Skeletal muscle tissue (tissue), 3 donors: ENCODE measurements at regions not wholly inside any gene's neighbourhood (a gene's known extent, or its start where the extent isn't known, plus 50 kb on each side); places are given as distances from the start of the nearest gene placed in this dataset.

Experiments
- H3K27ac ChIP-seq: one replicate; pipeline ENCODE4 v1.7.0; 2013; ENCODE audit warnings: mild to moderate bottlenecking, low read depth, low read length, inconsistent platforms
- H3K27me3 ChIP-seq, 3 donors: one replicate each; pipeline ENCODE4 v1.7.0; 2013; ENCODE audit warnings: low read length in 3 of 3; ENCODE audit not compliant: control insufficient read depth in 3 of 3, insufficient read depth in 3 of 3
- H3K36me3 ChIP-seq, 3 donors: one replicate each; pipeline ENCODE4 v1.7.0; 2013; ENCODE audit warnings: low read length in 3 of 3; ENCODE audit not compliant: control insufficient read depth in 3 of 3, insufficient read depth in 3 of 3
- H3K4me1 ChIP-seq, 3 donors: one replicate each; pipeline ENCODE4 v1.7.0; 2013; ENCODE audit warnings: low read length in 3 of 3, mild to moderate bottlenecking in 3 of 3; ENCODE audit not compliant: control insufficient read depth in 3 of 3, insufficient read depth in 3 of 3
- H3K4me3 ChIP-seq, 3 donors: one replicate each; pipeline ENCODE4 v1.7.0; 2013; ENCODE audit warnings: low read length in 3 of 3
- H3K9ac ChIP-seq, 3 donors: one replicate each; pipeline ENCODE4 v1.7.0; 2013; ENCODE audit warnings: low read length in 3 of 3, mild to moderate bottlenecking in 3 of 3, moderate library complexity in 2 of 3, low read depth in 1 of 3
- H3K9me3 ChIP-seq, 3 donors: one replicate each; pipeline ENCODE4 v1.7.0; 2013; ENCODE audit warnings: low read length in 3 of 3; ENCODE audit not compliant: control insufficient read depth in 3 of 3
- donor health status: Osteomylitis.

GRCh38 chr7:92987095-92987494 is 130.7 kb downstream of the SAMD9 start:
- Histone ChIP-seq H3K4me3 (no peak overlapping the region), H3K9ac (no peak overlapping the region), H3K36me3 (no peaks in the 10 kb centered on the region), H3K4me1 (no peaks in the 10 kb centered on the region), H3K9me3 (no peaks in the 10 kb centered on the region), H3K27me3 (no peaks in the 10 kb centered on the region), H3K27ac (no peak overlapping the region)

DNA sequence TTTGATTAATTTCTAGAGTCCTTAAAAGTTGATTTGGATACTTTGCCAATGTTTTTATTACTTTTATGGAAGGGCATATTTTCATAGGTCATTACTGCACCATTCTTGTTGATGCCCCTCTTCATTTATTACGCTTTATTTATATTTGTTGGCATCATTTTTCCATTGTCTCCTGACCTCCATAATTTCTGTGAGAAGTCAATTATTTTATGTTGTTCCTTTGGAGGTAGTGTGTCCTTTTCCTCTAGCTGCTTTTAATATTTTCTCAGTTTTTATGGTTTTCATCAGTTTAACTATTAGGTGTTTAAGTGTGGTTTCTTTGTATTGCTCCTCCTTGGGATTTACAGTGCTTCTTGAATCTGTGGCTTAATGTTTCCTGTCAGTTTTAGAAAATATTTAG is 134.9 kb downstream of the SAMD9 start:
- Histone ChIP-seq H3K4me3 (no peak overlapping the region), H3K36me3 (no peaks in the 10 kb centered on the region), H3K9ac (no peak overlapping the region), H3K9me3 (no peaks in the 10 kb centered on the region), H3K27ac (no peak overlapping the region), H3K4me1 (no peaks in the 10 kb centered on the region), H3K27me3 (no peaks in the 10 kb centered on the region)

- Histone ChIP-seq H3K9me3 (peaks cover 0 to 9% (median 0%) of the 10 kb centered on the region in 3 donors), H3K9ac (no peak overlapping the region), H3K4me3 (no peak overlapping the region), H3K27me3 (no peaks in the 10 kb centered on the region), H3K36me3 (no peaks in the 10 kb centered on the region), H3K4me1 (no peaks in the 10 kb centered on the region), H3K27ac (no peak overlapping the region)
Measured at GRCh38 chr7:92976931-92977330, 140.6 kb upstream of the CDK6 start.

DNA sequence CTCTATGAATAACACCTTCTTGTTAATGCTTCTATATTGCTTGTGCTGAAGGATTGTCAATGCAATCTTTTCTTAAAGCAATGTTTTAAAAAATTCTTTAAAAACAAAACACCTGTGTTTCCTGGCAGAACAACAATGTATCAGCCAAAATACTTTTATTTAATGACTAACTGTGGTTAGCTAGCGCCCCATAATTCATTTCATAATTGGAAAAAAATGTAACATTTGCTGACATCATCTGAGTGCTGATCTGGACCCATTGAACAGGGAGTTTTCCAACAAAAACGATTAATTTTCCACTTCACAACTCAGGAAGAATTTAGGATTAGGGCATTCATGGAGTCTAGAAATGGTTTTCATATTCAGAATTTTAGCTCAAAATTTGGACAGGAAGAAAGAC is 137.6 kb upstream of the CDK6 start:
- Histone ChIP-seq H3K36me3 (no peaks in the 10 kb centered on the region), H3K9me3 (peaks cover 0 to 9% (median 0%) of the 10 kb centered on the region in 3 donors), H3K27me3 (no peaks in the 10 kb centered on the region), H3K4me3 (no peak overlapping the region), H3K4me1 (no peaks in the 10 kb centered on the region), H3K9ac (no peak overlapping the region), H3K27ac (no peak overlapping the region)

GRCh38 chr7:92973293-92973731 is 136.9 kb upstream of the CDK6 start:
- H3K9me3 ChIP-seq: peaks cover 0 to 9% (median 0%) of the 10 kb centered on the region in 3 donors
- H3K36me3 ChIP-seq: no peaks in the 10 kb centered on the region
- H3K9ac ChIP-seq: no peak overlapping the region
- H3K27me3 ChIP-seq: no peaks in the 10 kb centered on the region
- H3K4me1 ChIP-seq: no peaks in the 10 kb centered on the region
- H3K27ac ChIP-seq: no peak overlapping the region
- no peak overlapping the region for H3K4me3 ChIP-seq

DNA sequence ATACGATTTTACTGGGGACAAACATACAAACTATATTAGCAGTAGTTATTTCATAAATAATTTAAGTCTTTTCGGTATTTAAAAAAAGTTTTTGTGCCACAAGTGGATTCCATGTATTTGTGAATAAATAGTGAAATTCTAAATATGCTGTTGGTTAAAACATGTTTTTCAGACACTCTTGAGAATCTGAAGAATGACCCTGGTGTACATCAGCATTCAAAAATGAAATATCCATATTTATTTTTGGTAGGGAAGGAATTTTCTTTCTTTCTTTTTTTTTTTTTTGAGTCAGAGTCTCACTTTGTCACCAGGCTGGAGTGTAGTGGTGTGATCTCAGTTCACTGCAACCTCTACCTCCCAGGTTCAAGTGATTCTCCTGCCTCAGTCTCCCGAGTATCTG is 136.1 kb upstream of the CDK6 start:
- no peak overlapping the region for H3K27ac ChIP-seq
- H3K9me3 ChIP-seq: peaks cover 0 to 9% (median 0%) of the 10 kb centered on the region in 3 donors
- H3K4me1 ChIP-seq: no peaks in the 10 kb centered on the region
- H3K27me3 ChIP-seq: no peaks in the 10 kb centered on the region
- H3K4me3 ChIP-seq: no peak overlapping the region
- no peaks in the 10 kb centered on the region for H3K36me3 ChIP-seq
- H3K9ac ChIP-seq: no peak overlapping the region

DNA sequence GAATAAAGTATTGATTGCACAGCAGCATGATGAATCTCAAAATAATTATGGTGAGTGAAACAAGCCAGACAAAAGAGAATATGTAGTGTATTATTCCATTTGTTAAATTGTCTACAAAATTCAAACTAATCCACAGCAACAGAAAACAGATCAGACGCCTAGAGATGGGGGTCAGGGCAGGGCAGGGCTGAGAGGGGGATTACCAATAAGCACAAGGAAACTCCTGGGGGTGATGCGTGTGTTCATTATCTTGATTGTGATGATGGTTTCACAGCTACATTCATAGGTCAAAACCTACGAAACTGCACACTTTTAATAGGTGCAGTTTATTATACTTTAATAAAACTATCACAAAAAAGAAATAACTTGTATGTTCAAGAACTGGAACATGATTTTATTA is 132.7 kb upstream of the CDK6 start:
- Histone ChIP-seq H3K9ac (no peak overlapping the region), H3K27me3 (no peaks in the 10 kb centered on the region), H3K4me1 (no peaks in the 10 kb centered on the region), H3K36me3 (no peaks in the 10 kb centered on the region), H3K9me3 (no peaks in the 10 kb centered on the region), H3K4me3 (no peak overlapping the region), H3K27ac (no peak overlapping the region)

DNA sequence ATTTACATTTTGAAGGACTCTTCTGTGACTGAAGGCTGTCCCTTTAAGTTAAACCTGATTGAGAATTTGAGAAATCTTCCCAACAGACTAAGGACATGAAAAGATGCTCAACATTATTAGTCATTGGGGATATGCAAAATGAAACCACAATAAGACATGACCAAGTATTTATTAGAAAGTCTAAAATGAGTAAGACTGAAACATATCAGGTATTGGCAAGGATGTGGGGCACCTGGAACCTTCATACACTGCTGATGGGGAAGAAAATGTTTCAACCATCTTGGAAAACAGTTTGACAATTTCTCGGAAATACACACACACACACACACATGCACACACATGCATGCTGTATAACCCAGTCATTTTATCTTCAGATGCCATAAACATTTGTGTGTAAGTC is 132.1 kb upstream of the CDK6 start:
- Histone ChIP-seq H3K4me1 (no peaks in the 10 kb centered on the region), H3K27ac (no peak overlapping the region), H3K9me3 (no peaks in the 10 kb centered on the region), H3K27me3 (no peaks in the 10 kb centered on the region), H3K4me3 (no peak overlapping the region), H3K9ac (no peak overlapping the region), H3K36me3 (no peaks in the 10 kb centered on the region)

GRCh38 chr7:92967238-92967637 is 130.9 kb upstream of the CDK6 start:
- no peak overlapping the region for H3K4me3 ChIP-seq
- no peaks in the 10 kb centered on the region for H3K4me1 ChIP-seq
- no peak overlapping the region for H3K27ac ChIP-seq
- H3K27me3 ChIP-seq: no peaks in the 10 kb centered on the region
- no peak overlapping the region for H3K9ac ChIP-seq
- no peaks in the 10 kb centered on the region for H3K36me3 ChIP-seq
- H3K9me3 ChIP-seq: no peaks in the 10 kb centered on the region

DNA sequence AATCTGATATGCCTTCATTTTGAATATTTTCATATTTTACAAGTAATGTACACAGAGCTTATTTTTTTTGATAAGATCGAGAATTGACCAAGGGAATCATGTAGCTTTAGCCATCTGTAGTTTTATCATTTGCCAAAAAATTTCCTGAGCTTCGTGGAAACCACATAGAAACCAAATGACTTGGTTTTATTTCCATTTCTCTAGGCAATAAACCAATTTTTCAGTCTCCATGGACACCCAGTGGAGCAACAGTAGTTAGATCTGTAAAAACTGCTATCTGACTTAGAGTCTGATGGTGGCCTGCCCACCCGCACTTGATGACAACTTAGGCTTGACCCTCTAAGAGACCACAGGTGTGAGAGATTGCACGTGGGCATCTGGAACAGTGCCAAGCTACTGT is 127.8 kb upstream of the CDK6 start:
- Histone ChIP-seq H3K4me3 (no peak overlapping the region), H3K27ac (no peak overlapping the region), H3K9ac (no peak overlapping the region), H3K27me3 (no peaks in the 10 kb centered on the region), H3K36me3 (no peaks in the 10 kb centered on the region), H3K9me3 (no peaks in the 10 kb centered on the region), H3K4me1 (no peaks in the 10 kb centered on the region)

GRCh38 chr7:92963566-92963965 is 127.2 kb upstream of the CDK6 start:
- Histone ChIP-seq H3K9me3 (no peaks in the 10 kb centered on the region), H3K4me3 (no peak overlapping the region), H3K9ac (no peak overlapping the region), H3K4me1 (no peaks in the 10 kb centered on the region), H3K27ac (no peak overlapping the region), H3K27me3 (no peaks in the 10 kb centered on the region), H3K36me3 (no peaks in the 10 kb centered on the region)
